ENCODE measurements at regions not wholly inside any gene's neighbourhood (a gene's known extent, or its start where the extent isn't known, plus 50 kb on each side); places are given as distances from the start of the nearest gene placed in this dataset.
"Not testable (repeated sequence)": the region's sequence is repeated elsewhere in the genome, so short reads cannot be mapped to it uniquely, and the experiment has no call there.

DNA sequence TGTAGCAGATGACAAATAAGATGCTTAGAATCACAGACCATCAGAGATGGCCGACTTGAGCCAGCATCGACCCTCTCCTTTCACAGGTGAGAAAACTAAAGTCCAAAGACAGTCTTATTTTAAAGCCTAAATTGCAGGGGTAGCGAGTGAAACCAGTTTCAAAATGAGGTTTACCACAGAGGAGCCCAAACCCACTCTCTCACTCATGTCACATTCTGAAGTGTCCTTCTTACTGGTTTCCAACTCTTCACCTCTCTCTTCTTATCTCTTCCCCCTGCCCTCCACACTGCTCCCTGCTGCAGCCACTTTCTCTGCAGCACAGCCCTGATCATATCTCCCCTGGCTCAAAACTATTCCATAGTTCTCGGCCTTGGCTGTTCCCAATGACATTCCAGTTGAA lies 57.0 kb upstream of the NID2 start:
- Histone ChIP-seq H3K36me3 (ENCODE audit: control insufficient read depth, insufficient read depth, low read length) (no peaks in the 10 kb centered on the region), H3K27ac (ENCODE audit: low read length) (no peak overlapping the region), H3K4me3 (ENCODE audit: low read length) (no peak overlapping the region), H3K9me3 (replicated peaks; ENCODE audit: control insufficient read depth, low read depth, low read length) (no peaks in the 10 kb centered on the region), H3K4me1 (ENCODE audit: control insufficient read depth, insufficient read depth, low read length) (peaks cover 7% of the 10 kb centered on the region), H3K27me3 (ENCODE audit: control insufficient read depth, insufficient read depth, low read length) (no peaks in the 10 kb centered on the region)
- 87% methylated on average over 4 of the region's 4 CpGs for WGBS (ENCODE audit: insufficient coverage)
- no peak for DNase-seq

GRCh38 chr14:52124791-52125684 lies 56.2 kb upstream of the NID2 start:
- Histone ChIP-seq H3K9me3 (replicated peaks; ENCODE audit: control insufficient read depth, low read depth, low read length) (no peaks in the 10 kb centered on the region), H3K4me1 (ENCODE audit: control insufficient read depth, insufficient read depth, low read length) (peaks cover 7% of the 10 kb centered on the region), H3K36me3 (ENCODE audit: control insufficient read depth, insufficient read depth, low read length) (no peaks in the 10 kb centered on the region), H3K27me3 (ENCODE audit: control insufficient read depth, insufficient read depth, low read length) (no peaks in the 10 kb centered on the region), H3K4me3 (ENCODE audit: low read length) (no peak overlapping the region), H3K27ac (ENCODE audit: low read length) (peak overlapping the region; percentile 76)
- peak; percentile 72 for DNase-seq
- 20% methylated on average over 3 of the region's 7 CpGs for WGBS (ENCODE audit: insufficient coverage)

- WGBS (ENCODE audit: insufficient coverage), result 97% methylated on average over 23 of the region's 25 CpGs
- not testable (repeated sequence) for H3K36me3 ChIP-seq (ENCODE audit: control insufficient read depth, insufficient read depth, low read length); H3K4me1 ChIP-seq (ENCODE audit: control insufficient read depth, insufficient read depth, low read length); H3K4me3 ChIP-seq (ENCODE audit: low read length); DNase-seq; H3K27me3 ChIP-seq (ENCODE audit: control insufficient read depth, insufficient read depth, low read length); H3K27ac ChIP-seq (ENCODE audit: low read length); H3K9me3 ChIP-seq (replicated peaks; ENCODE audit: control insufficient read depth, low read depth, low read length)
Measured at GRCh38 chr14:52122163-52122562, 53.3 kb upstream of the NID2 start.

GRCh38 chr14:52121441-52121840 lies 52.6 kb upstream of the NID2 start:
- no peak for DNase-seq
- Histone ChIP-seq H3K4me1 (ENCODE audit: control insufficient read depth, insufficient read depth, low read length) (peaks cover 9% of the 10 kb centered on the region), H3K4me3 (ENCODE audit: low read length) (no peak overlapping the region), H3K27me3 (ENCODE audit: control insufficient read depth, insufficient read depth, low read length) (no peaks in the 10 kb centered on the region), H3K36me3 (ENCODE audit: control insufficient read depth, insufficient read depth, low read length) (no peaks in the 10 kb centered on the region), H3K27ac (ENCODE audit: low read length) (no peak overlapping the region), H3K9me3 (replicated peaks; ENCODE audit: control insufficient read depth, low read depth, low read length) (no peaks in the 10 kb centered on the region)
- 78% methylated on average over 2 of the region's 5 CpGs for WGBS (ENCODE audit: insufficient coverage)

- no peak overlapping the region for H3K4me3 ChIP-seq (ENCODE audit: low read length)
- peak; percentile 33 for DNase-seq
- H3K9me3 ChIP-seq (replicated peaks; ENCODE audit: control insufficient read depth, low read depth, low read length), result no peaks in the 10 kb centered on the region
- H3K27me3 ChIP-seq (ENCODE audit: control insufficient read depth, insufficient read depth, low read length), result no peaks in the 10 kb centered on the region
- H3K36me3 ChIP-seq (ENCODE audit: control insufficient read depth, insufficient read depth, low read length), result no peaks in the 10 kb centered on the region
- WGBS (ENCODE audit: insufficient coverage), result 75% methylated on average over 2 of the region's 3 CpGs
- H3K4me1 ChIP-seq (ENCODE audit: control insufficient read depth, insufficient read depth, low read length), result peaks cover 4% of the 10 kb centered on the region
- H3K27ac ChIP-seq (ENCODE audit: low read length), result no peak overlapping the region
Measured at GRCh38 chr14:52119030-52119429, 50.2 kb upstream of the NID2 start.

Measured in muscle of leg (tissue), 3 donors.